GM21526 (cell line): ENCODE measurements at regions not wholly inside any gene's neighbourhood (a gene's known extent, or its start where the extent isn't known, plus 50 kb on each side); places are given as distances from the start of the nearest gene placed in this dataset.

Experiments
- ATAC-seq: cut with Tn5 transposase; IDR thresholded peaks from one replicate; pipeline ENCODE4 v1.9.1; 2021; ENCODE audit warnings: moderate library complexity; ENCODE audit not compliant: unreplicated experiment, low FRiP score

GRCh38 chr6:1201547-1202200, 110.2 kb upstream of the FOXQ1 start:
- ATAC-seq: no peak

GRCh38 chr6:1200409-1201101, 111.3 kb upstream of the FOXQ1 start:
- no peak for ATAC-seq

- no peak for ATAC-seq
Measured at GRCh38 chr6:1200081-1200408, 111.9 kb upstream of the FOXQ1 start.

GRCh38 chr6:1197309-1197708, 114.6 kb upstream of the FOXQ1 start:
- no peak for ATAC-seq

- no peak for ATAC-seq
Measured at GRCh38 chr6:1191141-1191630, 120.7 kb upstream of the FOXQ1 start.

GRCh38 chr6:1190366-1190765, 121.5 kb upstream of the FOXQ1 start:
- no peak for ATAC-seq

- no peak for ATAC-seq
Measured at GRCh38 chr6:1188199-1188598, 123.7 kb upstream of the FOXQ1 start.

GRCh38 chr6:1187293-1188131, 124.4 kb upstream of the FOXQ1 start:
- no peak for ATAC-seq

- ATAC-seq: no peak
Measured at GRCh38 chr6:1184318-1184717, 127.6 kb upstream of the FOXQ1 start.

- no peak for ATAC-seq
Measured at GRCh38 chr6:1182722-1183521, 129.0 kb upstream of the FOXQ1 start.

- no peak for ATAC-seq
Measured at GRCh38 chr6:1181939-1182605, 129.8 kb upstream of the FOXQ1 start.

GRCh38 chr6:1179571-1180459, 132.1 kb upstream of the FOXQ1 start:
- no peak for ATAC-seq

- ATAC-seq: no peak
Measured at GRCh38 chr6:1178590-1178989, 133.3 kb upstream of the FOXQ1 start.

- ATAC-seq: no peak
Measured at GRCh38 chr6:1176567-1176966, 135.3 kb upstream of the FOXQ1 start.

GRCh38 chr6:1175877-1176276, 136.0 kb upstream of the FOXQ1 start:
- ATAC-seq: no peak

GRCh38 chr6:1170794-1171193, 141.1 kb upstream of the FOXQ1 start:
- ATAC-seq: no peak

GRCh38 chr6:1164600-1164999, 147.3 kb upstream of the FOXQ1 start:
- ATAC-seq: no peak

GRCh38 chr6:1163501-1163900, 148.4 kb upstream of the FOXQ1 start:
- ATAC-seq: no peak
